ENCODE measurements at regions not wholly inside any gene's neighbourhood (a gene's known extent, or its start where the extent isn't known, plus 50 kb on each side); places are given as distances from the start of the nearest gene placed in this dataset.
"Not testable (repeated sequence)": the region's sequence is repeated elsewhere in the genome, so short reads cannot be mapped to it uniquely, and the experiment has no call there.

DNA sequence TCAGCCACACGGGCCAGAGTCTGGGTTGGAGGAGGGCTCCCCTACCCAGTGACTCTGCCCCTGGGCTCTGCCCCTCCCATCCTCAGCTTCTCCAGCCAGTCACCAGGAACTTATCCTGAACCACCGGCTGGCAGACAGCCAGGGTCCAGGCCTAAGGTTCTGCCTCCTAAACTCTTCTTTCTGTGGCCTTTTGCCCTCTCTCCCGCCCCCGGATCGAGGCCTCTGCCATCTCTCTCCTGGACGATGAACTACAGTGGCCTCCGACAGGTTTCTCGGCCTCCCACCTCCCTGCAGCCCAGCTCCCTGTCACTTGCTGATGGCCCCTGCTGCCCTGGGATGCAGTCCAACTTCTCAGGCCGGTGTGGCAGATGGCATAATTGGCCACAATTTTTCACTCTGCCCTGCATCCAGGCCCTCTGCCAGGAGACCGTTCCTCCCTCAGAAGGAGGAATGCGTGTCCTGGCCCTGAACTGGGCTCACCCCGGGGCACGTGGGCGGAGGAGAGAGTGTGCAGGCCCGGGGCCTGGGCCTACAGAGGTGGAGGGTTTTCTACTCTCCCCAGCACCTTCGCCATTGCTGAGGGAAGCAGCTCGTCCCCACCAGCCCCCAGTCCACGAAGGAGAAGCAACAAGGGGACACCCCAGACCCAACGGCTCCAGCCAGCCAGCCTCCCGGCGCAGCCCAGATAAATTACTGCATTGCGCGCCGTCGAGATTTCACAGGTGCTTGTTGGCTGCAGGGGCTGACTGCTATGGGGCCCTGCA is 81.9 kb upstream of the LRPAP1 start:
- Histone ChIP-seq H3K27ac (no peak overlapping the region), H3K4me3 (no peak overlapping the region), H3K9me3 (no peaks in the 10 kb centered on the region), H3K36me3 (no peaks in the 10 kb centered on the region), H3K27me3 (peaks cover 0 to 33% (median 0%) of the 10 kb centered on the region in 4 donors), H3K4me1 (no peaks in the 10 kb centered on the region)
- intact Hi-C loops (cut with DNase I) = no loop called here
- WGBS, 2 donors = 50 to 66% methylated on average over 8 to 13 of the region's 25 CpGs
- no peak for DNase-seq
- no peak for TF ChIP-seq POLR2A (IDR thresholded peaks at IDR 0.05)
- TF ChIP-seq, protein P1, sequence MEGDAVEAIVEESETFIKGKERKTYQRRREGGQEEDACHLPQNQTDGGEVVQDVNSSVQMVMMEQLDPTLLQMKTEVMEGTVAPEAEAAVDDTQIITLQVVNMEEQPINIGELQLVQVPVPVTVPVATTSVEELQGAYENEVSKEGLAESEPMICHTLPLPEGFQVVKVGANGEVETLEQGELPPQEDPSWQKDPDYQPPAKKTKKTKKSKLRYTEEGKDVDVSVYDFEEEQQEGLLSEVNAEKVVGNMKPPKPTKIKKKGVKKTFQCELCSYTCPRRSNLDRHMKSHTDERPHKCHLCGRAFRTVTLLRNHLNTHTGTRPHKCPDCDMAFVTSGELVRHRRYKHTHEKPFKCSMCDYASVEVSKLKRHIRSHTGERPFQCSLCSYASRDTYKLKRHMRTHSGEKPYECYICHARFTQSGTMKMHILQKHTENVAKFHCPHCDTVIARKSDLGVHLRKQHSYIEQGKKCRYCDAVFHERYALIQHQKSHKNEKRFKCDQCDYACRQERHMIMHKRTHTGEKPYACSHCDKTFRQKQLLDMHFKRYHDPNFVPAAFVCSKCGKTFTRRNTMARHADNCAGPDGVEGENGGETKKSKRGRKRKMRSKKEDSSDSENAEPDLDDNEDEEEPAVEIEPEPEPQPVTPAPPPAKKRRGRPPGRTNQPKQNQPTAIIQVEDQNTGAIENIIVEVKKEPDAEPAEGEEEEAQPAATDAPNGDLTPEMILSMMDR (IDR thresholded peaks at IDR 0.05) = no peak

DNA sequence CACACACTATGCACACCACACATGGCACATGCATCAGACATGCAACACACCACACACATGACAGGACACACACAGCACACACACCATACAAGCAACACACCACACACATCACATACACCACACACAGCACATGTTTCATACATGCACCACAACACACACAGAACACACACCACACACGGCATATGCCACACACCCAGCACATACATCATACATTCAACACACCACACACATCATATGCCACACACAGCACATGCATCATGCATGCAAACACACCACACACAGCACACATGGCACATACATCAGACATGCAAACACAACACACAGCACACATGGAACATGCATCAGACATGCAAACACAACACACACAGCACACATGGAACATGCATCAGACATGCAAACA is 80.7 kb upstream of the LRPAP1 start:
- no peaks in the 10 kb centered on the region for H3K9me3 ChIP-seq
- no peaks in the 10 kb centered on the region for H3K4me1 ChIP-seq
- H3K27ac ChIP-seq = no peak overlapping the region
- peaks cover 0 to 21% (median 0%) of the 10 kb centered on the region in 4 donors for H3K27me3 ChIP-seq
- no peak for DNase-seq
- intact Hi-C loops (cut with DNase I) = no loop called here
- H3K4me3 ChIP-seq = no peak overlapping the region
- TF ChIP-seq POLR2A (IDR thresholded peaks at IDR 0.05) = no peak
- WGBS, 2 donors = 78 to 100% methylated on average over 1 of the region's 1 CpG
- H3K36me3 ChIP-seq = no peaks in the 10 kb centered on the region

DNA sequence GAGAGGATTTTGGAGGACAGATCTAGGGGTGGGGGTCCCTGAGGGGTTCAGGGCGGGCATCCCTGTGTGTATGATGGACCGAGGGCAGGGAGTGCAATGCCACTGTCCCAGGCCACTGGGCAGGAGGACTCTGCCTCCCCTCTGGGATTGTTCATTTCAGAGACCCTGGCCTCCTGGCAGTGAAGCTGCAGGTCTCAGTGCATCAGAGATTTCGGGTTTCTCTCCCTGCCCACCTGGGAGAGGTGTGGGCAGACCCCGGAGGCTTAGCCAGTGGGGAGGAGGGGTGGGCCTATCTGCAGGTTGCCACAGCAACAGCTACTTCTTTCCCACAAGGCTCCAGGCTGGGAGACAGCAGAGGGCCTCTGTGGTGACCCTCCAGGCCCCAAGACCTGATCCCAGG is 80.1 kb upstream of the LRPAP1 start:
- Histone ChIP-seq H3K4me1 (no peaks in the 10 kb centered on the region), H3K36me3 (no peaks in the 10 kb centered on the region), H3K4me3 (no peak overlapping the region), H3K27me3 (peaks cover 0 to 18% (median 0%) of the 10 kb centered on the region in 4 donors), H3K27ac (no peak overlapping the region), H3K9me3 (no peaks in the 10 kb centered on the region)
- TF ChIP-seq, protein P1 (IDR thresholded peaks at IDR 0.05) = no peak
- TF ChIP-seq POLR2A (IDR thresholded peaks at IDR 0.05) = no peak
- intact Hi-C loops (cut with DNase I) = no loop called here
- no peak for DNase-seq
- 50% methylated on average over 2 of the region's 4 CpGs; no CpG with 5 or more reads in 1 of the 2 donors for WGBS, 2 donors

DNA sequence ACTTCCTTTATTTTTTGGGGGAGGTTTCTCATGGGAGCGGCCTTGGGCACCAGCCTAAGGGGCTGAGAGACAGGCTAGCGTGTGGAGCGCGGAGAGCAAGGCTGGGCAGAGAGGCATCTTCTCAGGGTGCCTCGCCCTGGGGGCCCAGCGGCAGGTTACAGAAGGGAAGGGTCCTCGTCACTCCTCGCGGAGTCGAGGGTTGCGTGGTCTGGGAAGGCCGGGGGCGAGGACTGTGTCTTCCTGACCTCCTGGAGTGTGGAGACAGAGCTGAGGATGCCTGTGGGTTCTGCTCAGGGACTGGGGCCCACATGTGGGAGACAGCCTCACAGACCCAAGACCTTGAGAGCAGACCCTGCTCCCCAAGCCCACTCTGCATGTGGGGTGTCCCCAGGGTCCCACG is 79.6 kb upstream of the LRPAP1 start:
- Histone ChIP-seq H3K27ac (no peak overlapping the region), H3K4me3 (no peak overlapping the region), H3K36me3 (no peaks in the 10 kb centered on the region), H3K9me3 (no peaks in the 10 kb centered on the region), H3K4me1 (no peaks in the 10 kb centered on the region), H3K27me3 (peaks cover 0 to 18% (median 0%) of the 10 kb centered on the region in 4 donors)
- intact Hi-C loops (cut with DNase I) = no loop called here
- DNase-seq = no peak
- 60 to 82% methylated on average over 1 to 11 of the region's 14 CpGs for WGBS, 2 donors
- no peak for TF ChIP-seq POLR2A (IDR thresholded peaks at IDR 0.05)

DNA sequence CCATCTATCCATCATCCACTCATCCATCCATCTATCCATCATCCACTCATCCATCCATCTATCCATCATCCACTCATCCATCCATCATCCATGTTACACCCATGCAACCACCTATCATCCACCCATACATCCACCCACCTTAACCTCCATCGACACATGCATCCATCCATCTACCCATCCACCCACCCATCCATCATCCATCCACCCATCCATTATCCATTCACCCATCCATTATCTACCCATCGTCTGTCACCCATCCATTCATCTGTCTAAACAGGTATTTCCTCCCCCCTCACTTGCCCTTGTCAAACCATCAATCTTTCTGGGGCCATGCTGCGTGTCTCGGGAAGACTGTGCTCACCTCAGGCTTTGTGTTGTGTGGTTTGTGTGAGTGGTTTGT is 78.6 kb upstream of the LRPAP1 start:
- 72 to 80% methylated on average over 4 of the region's 4 CpGs for whole genome bisulfite sequencing, 2 donors
- H3K36me3 ChIP-seq; intact Hi-C loops (cut with DNase I); H3K4me1 ChIP-seq; H3K9me3 ChIP-seq; DNase-seq; H3K27ac ChIP-seq; H3K4me3 ChIP-seq: not testable (repeated sequence)
- H3K27me3 ChIP-seq = peaks cover 0 to 15% (median 0%) of the 10 kb centered on the region in 4 donors

DNA sequence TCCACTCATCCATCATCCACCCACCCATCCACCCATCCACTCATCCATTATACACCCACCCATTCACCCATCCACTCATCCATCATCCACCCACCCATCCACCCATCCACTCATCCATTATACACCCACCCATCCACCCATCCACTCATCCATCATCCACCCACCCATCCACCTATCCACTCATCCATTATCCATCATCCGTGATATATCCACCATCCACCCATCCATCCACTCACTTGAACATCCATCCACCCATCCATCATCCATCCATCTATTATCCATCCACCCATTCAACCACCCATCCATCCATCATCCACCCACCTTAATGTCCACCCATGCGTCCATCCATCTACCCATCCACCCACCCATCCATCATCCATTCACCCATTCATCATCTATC is 77.7 kb upstream of the LRPAP1 start:
- DNase-seq; H3K36me3 ChIP-seq; H3K9me3 ChIP-seq; H3K27ac ChIP-seq; H3K4me1 ChIP-seq; intact Hi-C loops (cut with DNase I); H3K27me3 ChIP-seq; H3K4me3 ChIP-seq: not testable (repeated sequence)
- WGBS, 2 donors = 83 to 92% methylated on average over 2 of the region's 2 CpGs

DNA sequence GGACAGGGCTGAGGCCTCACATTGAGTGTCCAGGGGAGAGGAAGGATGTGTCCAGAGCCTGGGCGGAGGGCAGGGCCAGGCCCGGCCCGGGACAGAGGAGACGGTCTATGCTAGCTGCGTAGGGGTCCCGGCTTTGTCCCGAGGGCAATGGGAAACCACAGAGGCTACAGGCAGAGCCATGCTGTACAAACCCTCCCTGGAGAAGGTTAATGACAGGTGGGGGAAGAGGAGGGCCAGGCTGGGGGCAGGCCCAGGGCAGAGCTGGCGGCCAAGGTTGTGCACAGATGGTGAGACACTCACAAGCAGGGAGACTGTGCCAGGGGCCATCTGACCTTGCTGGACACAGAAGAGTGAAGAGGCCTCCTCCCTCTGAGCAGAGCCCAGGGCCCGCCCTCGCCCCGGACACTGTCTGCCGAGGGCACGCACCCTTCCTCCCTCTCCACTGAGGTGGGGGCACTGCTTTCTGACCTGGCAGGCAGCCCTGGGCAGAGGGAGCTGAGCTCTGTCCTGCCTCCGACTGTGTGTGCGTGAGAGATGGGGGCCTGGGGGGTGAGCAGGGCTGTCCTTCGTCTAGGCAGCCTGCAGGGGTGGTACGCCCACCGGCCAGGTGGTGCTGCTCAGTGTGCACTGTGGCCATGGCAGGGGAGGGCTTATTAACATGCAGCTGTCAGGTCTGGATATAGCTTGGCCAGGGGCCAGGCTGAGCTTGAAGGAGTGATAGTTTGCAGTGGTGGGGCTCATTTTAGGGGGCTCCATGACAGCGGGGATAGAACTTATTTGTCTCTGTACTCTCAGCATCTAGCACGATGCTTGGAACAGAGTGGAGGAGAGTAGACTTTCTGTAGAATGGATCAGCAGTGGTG is 75.7 kb upstream of the LRPAP1 start:
- no peak overlapping the region for H3K4me3 ChIP-seq
- H3K27ac ChIP-seq = no peak overlapping the region
- H3K4me1 ChIP-seq = no peaks in the 10 kb centered on the region
- no peaks in the 10 kb centered on the region for H3K9me3 ChIP-seq
- WGBS, 2 donors = 75 to 76% methylated on average over 7 to 9 of the region's 20 CpGs
- no peak for TF ChIP-seq POLR2A (IDR thresholded peaks at IDR 0.05)
- TF ChIP-seq, protein P1 (IDR thresholded peaks at IDR 0.05) = no peak
- peaks cover 0 to 17% (median 0%) of the 10 kb centered on the region in 4 donors for H3K27me3 ChIP-seq
- no peak for DNase-seq
- intact Hi-C loops (cut with DNase I) = no loop called here
- no peaks in the 10 kb centered on the region for H3K36me3 ChIP-seq

DNA sequence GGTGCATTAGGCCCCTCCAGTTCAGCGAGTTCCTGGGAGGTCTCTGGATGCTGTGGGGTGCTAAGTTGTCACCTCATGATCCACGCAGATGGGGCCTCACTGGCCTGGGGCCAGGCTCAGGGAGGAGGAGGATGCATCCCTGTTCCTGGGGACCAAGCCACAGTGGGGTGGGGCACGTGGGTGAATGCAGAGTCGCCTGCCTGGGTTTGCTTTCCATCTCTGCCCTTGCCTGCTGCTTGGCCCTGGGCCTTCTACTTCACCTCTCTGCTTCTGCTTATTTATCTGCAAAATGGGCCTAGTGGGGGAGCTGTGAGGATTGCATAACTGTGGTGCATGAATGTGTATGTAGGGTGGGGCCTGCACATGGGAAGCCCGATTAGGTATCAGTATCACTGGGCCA is 74.6 kb upstream of the LRPAP1 start:
- WGBS, 2 donors = 62% methylated on average over 3 of the region's 5 CpGs; no CpG with 5 or more reads in 1 of the 2 donors
- H3K27ac ChIP-seq; H3K36me3 ChIP-seq; DNase-seq; intact Hi-C loops (cut with DNase I); H3K4me1 ChIP-seq; H3K9me3 ChIP-seq; H3K4me3 ChIP-seq: not testable (repeated sequence)
- H3K27me3 ChIP-seq = peaks cover 0 to 27% (median 0%) of the 10 kb centered on the region in 4 donors

DNA sequence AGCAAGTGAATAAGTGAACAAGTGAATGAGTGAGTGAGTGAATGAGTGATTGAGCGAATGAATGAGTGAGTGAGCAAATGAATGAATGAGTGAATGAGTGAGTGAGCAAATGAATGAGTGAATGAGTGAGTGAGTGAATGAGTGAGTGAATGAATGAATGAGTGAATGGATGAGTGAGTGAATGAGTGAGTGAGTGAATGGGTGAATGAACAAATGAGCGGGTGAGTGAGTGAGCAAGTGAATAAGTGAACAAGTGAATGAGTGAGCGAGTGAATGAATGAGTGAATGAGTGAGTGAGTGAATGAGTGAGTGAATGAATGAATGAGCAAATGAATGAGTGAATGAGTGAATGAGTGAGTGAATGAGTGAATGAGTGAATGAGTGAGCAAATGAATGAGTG is 74.0 kb upstream of the LRPAP1 start:
- WGBS, 2 donors = 88 to 95% methylated on average over 3 of the region's 3 CpGs
- intact Hi-C loops (cut with DNase I) = not testable (repeated sequence)

More for the DNA sequence above, 74.0 kb upstream of the LRPAP1 start:
- H3K36me3 ChIP-seq, H3K27ac ChIP-seq, H3K4me3 ChIP-seq, H3K9me3 ChIP-seq, DNase-seq, H3K4me1 ChIP-seq: not testable (repeated sequence)
- peaks cover 0 to 22% (median 0%) of the 10 kb centered on the region in 4 donors for H3K27me3 ChIP-seq
